Sigmoid colon (tissue), 6 donors: ENCODE measurements at regions not wholly inside any gene's neighbourhood (a gene's known extent, or its start where the extent isn't known, plus 50 kb on each side); places are given as distances from the start of the nearest gene placed in this dataset.

Source experiments
- DNase-seq: peaks from one replicate; pipeline ENCODE4 v3.0.0-alpha.2; 2019
- H3K27ac ChIP-seq, 4 donors: fragments of 200-600 bp; sonication (generic); one replicate each; pipeline ENCODE4 v1.5.1; 2016 to 2019; ENCODE audit warnings: mild to moderate bottlenecking in 1 of 4
- H3K27me3 ChIP-seq, 3 donors: fragments of 200-600 bp; sonication (generic); one replicate each; pipeline ENCODE4 v1.5.1; 2019; ENCODE audit warnings: mild to moderate bottlenecking in 1 of 3
- H3K36me3 ChIP-seq, 4 donors: fragments of 200-600 bp; sonication (generic); one replicate each; pipeline ENCODE4 v1.5.1; 2016 to 2019
- H3K4me1 ChIP-seq, 4 donors: fragments of 200-600 bp; sonication (generic); one replicate each; pipeline ENCODE4 v1.5.1; 2017 to 2019
- H3K4me3 ChIP-seq, 4 donors: fragments of 200-600 bp; sonication (generic); one replicate each; pipeline ENCODE4 v1.5.1; 2017 to 2019; ENCODE audit warnings: mild to moderate bottlenecking in 2 of 4, moderate library complexity in 1 of 4
- H3K9me3 ChIP-seq, 4 donors: fragments of 200-600 bp in 3 of 4; sonication (generic) in 3 of 4; one replicate each; pipeline versions ENCODE4 v1.5.1 to v1.6.1; 2013 to 2019
- CTCF ChIP-seq, 4 experiments: fragments of 450-650 bp in 3 of 4; fragments of 200-600 bp in 1 of 4; IDR thresholded peaks; one replicate each; pipeline ENCODE4 v1.5.1; 2016 to 2019; ENCODE audit warnings: antibody characterized with exemption in 4 of 4, mild to moderate bottlenecking in 3 of 4, moderate library complexity in 2 of 4
- EP300 ChIP-seq, 4 donors: sonication (generic); formaldehyde crosslinking; IDR thresholded peaks; one replicate each; pipeline ENCODE4 v1.6.1; 2017; ENCODE audit warnings: antibody characterized with exemption in 4 of 4
- POLR2A ChIP-seq, 2 donors: fragments of 450-650 bp; IDR thresholded peaks; one replicate each; pipeline ENCODE4 v1.6.1; 2016; ENCODE audit warnings: antibody characterized with exemption in 2 of 2, mild to moderate bottlenecking in 2 of 2, moderate library complexity in 2 of 2
- POLR2AphosphoS5 ChIP-seq, 4 donors: sonication (generic); formaldehyde crosslinking; IDR thresholded peaks; one replicate each; pipeline ENCODE4 v1.6.1; 2017; ENCODE audit warnings: antibody characterized with exemption in 4 of 4
- WGBS, 2 donors: extraction: QIAGEN DNeasy Blood & Tissue Kit; methylation state at CpG; one replicate each; pipeline ENCODE4 v1.1.7; 2013; 5-methylcytosine and 5-hydroxymethylcytosine counted together
- intact Hi-C: fragments of 100-400 bp; cut with DNase I; formaldehyde crosslinking; loops from one replicate; pipeline ENCODE4 v1.15.1; 2023
- donor health status: healthy with polysubstance abuse.
- donor health status: healthy.

- H3K9me3 ChIP-seq, result no peaks in the 10 kb centered on the region
- no peaks in the 10 kb centered on the region for H3K27me3 ChIP-seq
- no peak for DNase-seq
- H3K36me3 ChIP-seq, result no peaks in the 10 kb centered on the region
- peaks cover 0 to 29% (median 20%) of the 10 kb centered on the region in 4 donors for H3K4me1 ChIP-seq
- H3K4me3 ChIP-seq, result no peak overlapping the region
- intact Hi-C loops, result loop anchor here (10.0 kb wide), 1 partner anchor 287 kb away; the partner anchor contains the start of gene SOX4
- WGBS, 2 donors, result 85 to 98% methylated on average over 1 of the region's 1 CpG
- TF ChIP-seq POLR2A (IDR thresholded peaks at IDR 0.05) (no peak), CTCF (IDR thresholded peaks at IDR 0.05) (no peak), POLR2AphosphoS5 (IDR thresholded peaks at IDR 0.05) (no peak), EP300 (IDR thresholded peaks at IDR 0.05) (no peak)
- no peak overlapping the region for H3K27ac ChIP-seq
These were observed 288.5 kb downstream of the SOX4 start for GRCh38 chr6:21881969-21882465.

- WGBS, 2 donors, result 74 to 93% methylated on average over 5 of the region's 5 CpGs
- H3K27me3 ChIP-seq, result no peaks in the 10 kb centered on the region
- H3K4me3 ChIP-seq, result no peak overlapping the region
- no peaks in the 10 kb centered on the region for H3K9me3 ChIP-seq
- H3K4me1 ChIP-seq, result peaks cover 0 to 39% (median 34%) of the 10 kb centered on the region in 4 donors
- no peak for DNase-seq
- intact Hi-C loops, result loop anchor here (10.0 kb wide), 1 partner anchor 289 kb away; the partner anchor contains the start of gene SOX4
- peak overlapping the region in 1 of 4 donors; percentile 24 for H3K27ac ChIP-seq
- no peak for TF ChIP-seq POLR2A (IDR thresholded peaks at IDR 0.05)
- TF ChIP-seq EP300 (IDR thresholded peaks at IDR 0.05), result no peak
- TF ChIP-seq POLR2AphosphoS5 (IDR thresholded peaks at IDR 0.05), result no peak
- TF ChIP-seq CTCF (IDR thresholded peaks at IDR 0.05), result no peak
- no peaks in the 10 kb centered on the region for H3K36me3 ChIP-seq
These were observed 290.2 kb downstream of the SOX4 start for GRCh38 chr6:21883595-21884328.

GRCh38 chr6:21885111-21885510, 291.6 kb downstream of the SOX4 start:
- intact Hi-C loops, result loop anchor here (5.0 to 10.0 kb wide), 2 partner anchors 218 to 290 kb away; partner anchors contain the start of gene SOX4
- TF ChIP-seq EP300 (IDR thresholded peaks at IDR 0.05), result no peak
- TF ChIP-seq POLR2A (IDR thresholded peaks at IDR 0.05), result no peak
- no peak for TF ChIP-seq CTCF (IDR thresholded peaks at IDR 0.05)
- no peak for TF ChIP-seq POLR2AphosphoS5 (IDR thresholded peaks at IDR 0.05)
- WGBS, 2 donors, result 79 to 86% methylated on average over 1 of the region's 1 CpG

GRCh38 chr6:21885532-21886114, 292.1 kb downstream of the SOX4 start:
- Histone ChIP-seq H3K4me1 (peaks cover 0 to 39% (median 34%) of the 10 kb centered on the region in 4 donors), H3K9me3 (no peaks in the 10 kb centered on the region), H3K27ac (peak overlapping the region; percentile 62 to 79 (median 74)), H3K4me3 (no peak overlapping the region), H3K36me3 (no peaks in the 10 kb centered on the region), H3K27me3 (no peaks in the 10 kb centered on the region)
- peak; percentile 74 for DNase-seq
- 69 to 80% methylated on average over 7 of the region's 7 CpGs for WGBS, 2 donors
- TF ChIP-seq EP300 (IDR thresholded peaks at IDR 0.05), result no peak
- TF ChIP-seq POLR2A (IDR thresholded peaks at IDR 0.05), result no peak
- peak in 1 of 4 donors; percentile 6 for TF ChIP-seq POLR2AphosphoS5 (IDR thresholded peaks at IDR 0.05)
- intact Hi-C loops, result loop anchor here (5.0 to 10.0 kb wide), 2 partner anchors 218 to 291 kb away; partner anchors contain the start of gene SOX4

More at GRCh38 chr6:21885111-21885510, 291.6 kb downstream of the SOX4 start:
- H3K27me3 ChIP-seq, result no peaks in the 10 kb centered on the region
- no peak for DNase-seq
- no peaks in the 10 kb centered on the region for H3K9me3 ChIP-seq
- H3K36me3 ChIP-seq, result no peaks in the 10 kb centered on the region
- peaks cover 0 to 39% (median 34%) of the 10 kb centered on the region in 4 donors for H3K4me1 ChIP-seq
- peak overlapping the region; percentile 62 to 79 (median 74) for H3K27ac ChIP-seq
- H3K4me3 ChIP-seq, result no peak overlapping the region
